ENCODE measurements at regions not wholly inside any gene's neighbourhood (a gene's known extent, or its start where the extent isn't known, plus 50 kb on each side); places are given as distances from the start of the nearest gene placed in this dataset.

GRCh38 chr16:6248199-6248598, 1084.4 kb upstream of the RBFOX1 start:
- no peak for DNase-seq

DNA sequence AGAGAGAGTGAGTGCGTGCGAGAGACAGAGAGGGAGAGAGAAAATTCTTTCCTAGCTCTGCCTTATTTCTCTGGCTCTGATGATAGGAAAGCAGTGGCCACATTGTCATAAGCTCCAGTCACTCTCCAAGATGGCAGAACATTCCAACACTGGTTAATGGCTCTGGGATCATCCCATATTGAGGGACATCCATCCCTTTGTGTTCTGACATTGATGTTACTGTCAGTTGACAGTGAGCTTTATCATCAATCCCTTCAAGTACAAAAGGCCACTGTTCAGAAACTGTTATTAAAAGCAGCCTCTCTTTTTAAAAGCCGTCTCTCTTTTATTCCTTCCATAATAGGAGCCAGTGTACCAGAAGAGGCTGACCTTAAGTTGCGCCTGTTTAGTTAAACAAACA, 1084.9 kb upstream of the RBFOX1 start:
- DNase-seq, result no peak

DNA sequence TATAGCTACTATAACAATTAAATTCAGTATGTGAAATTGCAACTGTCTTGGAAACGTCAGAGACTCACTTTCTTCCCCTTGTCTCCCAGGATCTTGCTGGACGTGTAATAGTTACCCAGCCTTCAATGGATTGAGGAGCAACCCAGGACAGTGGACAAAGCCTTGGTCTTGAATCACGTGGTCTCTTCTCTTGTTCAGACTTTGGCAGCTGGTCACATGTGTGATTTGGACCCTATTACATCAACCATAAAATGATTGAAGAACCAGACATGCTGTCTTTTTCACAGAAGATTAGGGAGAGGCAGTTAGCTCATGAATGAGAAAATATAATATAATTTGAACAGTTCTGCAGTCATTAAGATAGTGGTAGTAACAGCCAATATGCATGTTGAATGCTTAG, 1085.5 kb upstream of the RBFOX1 start:
- no peak for DNase-seq

GRCh38 chr16:6246266-6246665, 1086.4 kb upstream of the RBFOX1 start:
- DNase-seq, result no peak

DNA sequence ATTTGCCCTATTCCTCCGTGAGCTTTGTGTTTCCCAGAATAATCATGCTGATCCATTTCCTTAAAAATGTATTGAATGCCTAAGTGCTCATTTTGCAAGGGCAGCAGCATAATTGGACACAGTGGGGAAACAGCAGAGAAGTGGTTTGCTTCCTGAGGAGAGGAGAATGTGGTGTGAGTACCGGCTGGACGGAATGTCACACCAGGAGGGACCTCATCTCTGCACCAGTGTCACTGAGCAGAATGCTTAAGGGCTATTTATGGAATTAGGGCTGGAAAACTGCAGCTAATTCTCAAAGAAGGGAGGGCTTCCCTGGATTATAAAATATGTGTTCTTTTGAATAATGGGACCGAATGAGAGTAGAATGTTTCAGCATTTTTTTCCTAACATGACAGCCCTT, 1100.6 kb upstream of the RBFOX1 start:
- no peak for DNase-seq

- no peak for DNase-seq
Observed at GRCh38 chr16:6231398-6231797, 1101.2 kb upstream of the RBFOX1 start.

GRCh38 chr16:6229186-6229585, 1103.5 kb upstream of the RBFOX1 start:
- no peak for DNase-seq

- no peak for DNase-seq
Observed at GRCh38 chr16:6218855-6219254, 1113.8 kb upstream of the RBFOX1 start.

DNA sequence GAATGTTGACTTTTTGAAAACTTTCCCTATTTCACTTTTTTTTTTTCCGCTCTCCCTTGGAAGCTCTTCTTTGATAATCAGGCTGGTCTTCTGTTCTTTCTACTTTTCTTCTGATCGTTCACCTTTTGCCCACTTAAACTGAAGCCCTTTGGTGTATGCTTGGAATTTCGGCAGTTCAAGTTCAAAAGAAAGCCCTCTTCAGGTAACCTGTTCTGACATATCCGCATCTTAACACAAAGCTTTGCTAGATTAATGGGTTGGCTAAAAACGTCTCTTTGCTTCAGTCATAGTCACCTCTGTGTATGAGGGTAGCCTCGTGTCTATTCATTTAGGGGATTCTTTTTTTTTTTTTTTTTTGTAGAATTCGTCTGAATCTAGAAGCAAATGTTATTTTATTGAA, 1115.8 kb upstream of the RBFOX1 start:
- no peak for DNase-seq

- no peak for DNase-seq
Observed at GRCh38 chr16:6211644-6212043, 1114.0 kb upstream of the EEF2KMT start.

- DNase-seq, result no peak
Observed at GRCh38 chr16:6209355-6209930, 1111.8 kb upstream of the EEF2KMT start.

DNA sequence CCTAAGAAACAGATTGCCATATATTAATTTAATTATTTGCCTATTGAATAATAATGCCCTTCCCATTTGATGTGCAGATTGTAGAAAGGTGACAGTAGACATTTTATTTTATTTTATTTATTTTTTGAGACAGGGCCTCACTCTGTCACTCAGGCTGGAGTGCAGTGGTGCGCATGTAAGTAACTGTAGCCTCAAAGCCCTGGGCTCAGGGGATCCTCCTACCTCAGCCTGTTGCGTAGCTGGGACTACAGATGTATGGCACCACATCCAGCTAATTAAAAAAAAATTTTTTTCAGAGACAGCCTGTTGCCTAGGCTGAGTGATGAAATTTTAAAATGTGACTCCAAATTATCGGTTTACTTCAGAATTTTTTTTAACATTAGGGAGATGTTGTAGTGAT, 1110.0 kb upstream of the EEF2KMT start:
- DNase-seq, result no peak

DNA sequence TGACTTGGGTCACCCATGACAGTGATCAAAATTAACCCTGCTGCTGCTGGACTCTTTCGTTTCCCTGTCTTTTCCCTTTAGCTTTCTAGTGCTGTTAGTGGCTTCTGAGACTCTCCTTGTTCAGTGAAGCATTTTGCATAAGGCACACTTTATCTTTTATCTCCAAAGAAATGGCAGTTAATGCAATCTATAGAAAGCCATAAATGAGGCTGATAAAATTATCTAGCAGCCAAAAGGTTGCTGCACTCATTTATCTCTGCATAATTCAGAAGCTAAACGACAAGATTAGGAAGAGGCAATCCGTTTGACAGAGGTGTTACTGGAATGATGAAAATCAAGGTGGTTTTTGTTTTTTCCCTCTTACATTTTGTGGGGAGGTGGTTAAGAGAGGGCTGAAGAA, 1109.5 kb upstream of the EEF2KMT start:
- no peak for DNase-seq

DNA sequence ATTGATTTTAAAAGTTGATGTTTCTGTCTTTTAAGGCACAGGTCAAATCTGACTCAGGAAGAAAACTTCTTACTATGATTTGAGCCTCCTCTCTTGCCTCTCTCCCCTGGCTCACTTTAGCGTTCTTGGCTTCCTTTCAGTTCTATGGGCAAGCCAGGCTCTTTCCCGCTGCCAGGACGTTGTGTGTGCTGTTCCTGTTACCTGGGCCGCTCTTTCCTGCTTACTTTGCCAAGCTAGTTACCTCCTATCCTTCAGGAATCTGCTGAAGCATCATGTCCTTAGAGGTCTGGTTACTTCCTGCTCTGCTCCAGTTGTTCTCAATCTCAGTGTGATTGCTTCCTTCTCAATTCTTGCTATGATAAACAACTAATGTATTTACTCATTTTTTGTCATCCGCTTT, 1108.5 kb upstream of the EEF2KMT start:
- DNase-seq, result no peak

GRCh38 chr16:6204945-6205344, 1107.3 kb upstream of the EEF2KMT start:
- DNase-seq, result no peak

DNA sequence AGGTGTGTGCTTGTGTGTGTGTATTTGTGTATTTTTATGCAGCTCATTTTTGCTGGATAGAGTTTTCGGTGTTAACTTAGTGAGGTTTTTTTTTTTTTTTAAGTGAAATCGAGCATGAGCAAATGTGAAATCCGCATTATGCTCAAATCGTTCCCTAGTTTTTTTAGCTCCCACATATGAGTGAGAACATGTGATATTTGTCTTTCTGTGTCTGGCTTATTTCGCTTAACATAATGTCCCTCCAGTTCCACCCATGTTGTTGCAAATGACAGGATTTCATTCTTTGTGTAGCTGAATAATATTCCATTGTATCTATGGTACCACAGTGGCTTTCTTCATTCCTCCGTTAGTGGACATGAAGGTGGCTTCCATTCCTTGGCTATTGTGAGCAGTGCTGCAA, 1103.3 kb upstream of the EEF2KMT start:
- no peak for DNase-seq

GRCh38 chr16:6200271-6200670, 1102.7 kb upstream of the EEF2KMT start:
- DNase-seq, result no peak

DNA sequence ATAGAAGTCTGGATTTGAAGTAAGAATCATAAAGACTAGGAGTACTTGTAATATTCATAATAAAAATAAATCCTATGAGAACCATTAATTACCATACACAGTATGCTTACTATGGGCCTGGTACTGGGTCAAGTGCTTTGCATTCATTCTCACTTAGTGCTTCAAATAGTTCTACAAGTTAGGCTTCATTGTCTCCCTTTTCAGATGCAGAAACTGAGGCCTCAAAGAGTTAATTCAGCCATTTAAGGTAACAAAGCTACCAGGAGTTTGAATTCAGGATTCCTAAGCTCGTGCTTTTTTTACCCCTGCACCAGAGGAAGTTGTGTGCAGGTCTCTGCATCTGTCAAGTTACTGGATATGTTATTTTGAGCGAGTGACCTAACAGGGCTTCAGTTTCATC, 1098.4 kb upstream of the EEF2KMT start:
- DNase-seq, result no peak

- no peak for DNase-seq
Observed at GRCh38 chr16:6193718-6194117, 1096.1 kb upstream of the EEF2KMT start.

GRCh38 chr16:6192984-6193383, 1095.4 kb upstream of the EEF2KMT start:
- DNase-seq, result no peak

- no peak for DNase-seq
Observed at GRCh38 chr16:6192532-6192931, 1094.9 kb upstream of the EEF2KMT start.

- no peak for DNase-seq
Observed at GRCh38 chr16:6190776-6191175, 1093.2 kb upstream of the EEF2KMT start.

DNA sequence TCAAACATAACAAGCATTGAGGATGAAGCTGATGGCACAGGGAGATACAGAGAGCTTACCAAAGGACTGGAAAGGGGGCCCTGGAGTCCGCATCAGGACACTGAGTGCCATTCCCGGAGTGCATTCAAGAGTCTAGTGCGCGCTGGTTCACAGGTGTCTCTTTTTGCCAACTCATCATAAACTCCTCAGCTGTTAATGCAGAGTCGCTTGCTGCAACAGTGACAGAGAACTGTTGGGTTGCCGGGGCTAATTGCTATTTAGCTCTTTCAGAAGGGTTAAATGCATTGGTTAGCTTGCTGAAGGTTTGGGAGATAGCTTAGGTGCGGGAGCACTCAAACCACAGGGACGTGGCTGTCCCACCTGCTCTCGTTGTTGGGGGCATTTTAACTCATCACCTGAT, 1091.6 kb upstream of the EEF2KMT start:
- DNase-seq, result no peak

GRCh38 chr16:6177616-6178180, 1080.1 kb upstream of the EEF2KMT start:
- no peak for DNase-seq

GRCh38 chr16:6170022-6170421, 1072.4 kb upstream of the EEF2KMT start:
- DNase-seq, result no peak

Data from NCI-H526 treated with DMSO at 0.1 percent for 48 hours (cell line).